Natural killer cell (primary cell): ENCODE measurements at regions not wholly inside any gene's neighbourhood (a gene's known extent, or its start where the extent isn't known, plus 50 kb on each side); places are given as distances from the start of the nearest gene placed in this dataset.
A peak's percentile ranks its signal among the peaks of the same experiment; 100 is the strongest.

Source experiments
- ATAC-seq, 3 donors: fragments of 150-1000 bp in 2 of 3; fragments of 200-7000 bp in 1 of 3; cut with Tn5 transposase; 1 replicate in 1 of 3; 2 replicates in 2 of 3; pipeline ENCODE4 v1.10.0; 2021; ENCODE audit warnings: mild to moderate bottlenecking in 2 of 3, moderate library complexity in 2 of 3
- DNase-seq, 2 donors: peaks; one replicate each; pipeline versions ENCODE4 v3.0.0 to v3.0.0-alpha.2; 2013 to 2021; ENCODE audit warnings: mixed read lengths in 1 of 2
- H3K27ac ChIP-seq: one replicate; pipeline ENCODE4 v1.5.1; 2013; ENCODE audit warnings: mild to moderate bottlenecking, low read length
- H3K27me3 ChIP-seq: one replicate; pipeline ENCODE4 v1.6.1; 2013; ENCODE audit warnings: low read length; ENCODE audit not compliant: control insufficient read depth, insufficient read depth
- H3K36me3 ChIP-seq: one replicate; pipeline ENCODE4 v1.6.1; 2013; ENCODE audit warnings: low read length; ENCODE audit not compliant: control insufficient read depth, insufficient read depth
- H3K4me1 ChIP-seq: one replicate; pipeline ENCODE4 v1.6.1; 2013; ENCODE audit warnings: low read length; ENCODE audit not compliant: control insufficient read depth, insufficient read depth
- H3K4me3 ChIP-seq: one replicate; pipeline ENCODE4 v1.5.1; 2013; ENCODE audit warnings: low read length
- H3K9me3 ChIP-seq: one replicate; pipeline ENCODE4 v1.6.1; 2013; ENCODE audit warnings: low read length; ENCODE audit not compliant: control insufficient read depth, insufficient read depth
- H3K27ac Mint-ChIP-seq, 2 donors: one replicate each; pipeline ENCODE4 v1.8.0; 2022; ENCODE audit warnings: mild to moderate bottlenecking in 2 of 2, mixed read lengths in 2 of 2, moderate library complexity in 1 of 2
- H3K27me3 Mint-ChIP-seq, 2 donors: one replicate each; pipeline ENCODE4 v1.8.0; 2022; ENCODE audit warnings: low read depth in 2 of 2, mixed read lengths in 2 of 2
- H3K36me3 Mint-ChIP-seq: one replicate; pipeline ENCODE4 v1.8.0; 2022; ENCODE audit warnings: mixed read lengths
- H3K4me1 Mint-ChIP-seq, 2 donors: one replicate each; pipeline ENCODE4 v1.8.0; 2022; ENCODE audit warnings: mixed read lengths in 2 of 2
- H3K4me3 Mint-ChIP-seq: one replicate; pipeline ENCODE4 v1.8.0; 2022; ENCODE audit warnings: mild to moderate bottlenecking, moderate library complexity, mixed read lengths
- H3K9me3 Mint-ChIP-seq, 2 donors: one replicate each; pipeline ENCODE4 v1.8.0; 2022; ENCODE audit warnings: mixed read lengths in 2 of 2
- CTCF ChIP-seq: fragments of 200-600 bp; IDR thresholded peaks from one replicate; pipeline ENCODE4 v1.8.0; 2022; ENCODE audit warnings: antibody characterized with exemption
- WGBS: methylation state at CpG from one replicate; pipeline ENCODE4 v1.1.7; 2013; ENCODE audit warnings: missing lambda C conversion rate; ENCODE audit not compliant: insufficient coverage; 5-methylcytosine and 5-hydroxymethylcytosine counted together
- intact Hi-C: fragments of 100-400 bp; cut with micrococcal nuclease; formaldehyde crosslinking; loops from one replicate; pipeline ENCODE4 v1.14.2; 2022

GRCh38 chr13:22108283-22108942 lies 437.5 kb downstream of the FGF9 start:
- H3K27me3 Mint-ChIP-seq: no peaks in the 10 kb centered on the region
- DNase-seq (no peak), ATAC-seq (no peak)
- Histone ChIP-seq H3K9me3 (no peaks in the 10 kb centered on the region), H3K27ac (no peak overlapping the region), H3K4me3 (no peak overlapping the region), H3K27me3 (no peaks in the 10 kb centered on the region), H3K4me1 (peaks cover 12% of the 10 kb centered on the region), H3K36me3 (no peaks in the 10 kb centered on the region)
- no peak for TF ChIP-seq CTCF
- peaks cover 18 to 27% of the 10 kb centered on the region in 2 donors for H3K4me1 Mint-ChIP-seq
- WGBS: 100% methylated on average over 1 of the region's 3 CpGs
- no peak overlapping the region for H3K27ac Mint-ChIP-seq
- no peaks in the 10 kb centered on the region for H3K9me3 Mint-ChIP-seq
- no peaks in the 10 kb centered on the region for H3K36me3 Mint-ChIP-seq
- H3K4me3 Mint-ChIP-seq: no peak overlapping the region
- intact Hi-C loops: no loop called here

- H3K9me3 Mint-ChIP-seq: no peaks in the 10 kb centered on the region
- DNase-seq (no peak), ATAC-seq (no peak)
- 97% methylated on average over 4 of the region's 4 CpGs for WGBS
- H3K27me3 Mint-ChIP-seq: no peaks in the 10 kb centered on the region
- no peak overlapping the region for H3K27ac ChIP-seq
- TF ChIP-seq CTCF: no peak
- no peaks in the 10 kb centered on the region for H3K27me3 ChIP-seq
- intact Hi-C loops: no loop called here
- H3K4me1 Mint-ChIP-seq: peaks cover 24 to 32% of the 10 kb centered on the region in 2 donors
- no peak overlapping the region for H3K27ac Mint-ChIP-seq
- no peaks in the 10 kb centered on the region for H3K36me3 Mint-ChIP-seq
- H3K4me3 ChIP-seq: no peak overlapping the region
- no peak overlapping the region for H3K4me3 Mint-ChIP-seq
- H3K9me3 ChIP-seq: no peaks in the 10 kb centered on the region
- H3K4me1 ChIP-seq: peaks cover 13% of the 10 kb centered on the region
- no peaks in the 10 kb centered on the region for H3K36me3 ChIP-seq
These were observed 438.1 kb downstream of the FGF9 start for GRCh38 chr13:22108979-22109378.

- H3K4me1 Mint-ChIP-seq: peaks cover 35 to 46% of the 10 kb centered on the region in 2 donors
- 93% methylated on average over 6 of the region's 6 CpGs for WGBS
These were observed 439.5 kb downstream of the FGF9 start for GRCh38 chr13:22110368-22110767.

More at GRCh38 chr13:22110368-22110767, 439.5 kb downstream of the FGF9 start:
- Histone ChIP-seq H3K9me3 (no peaks in the 10 kb centered on the region), H3K27ac (no peak overlapping the region), H3K4me3 (no peak overlapping the region), H3K36me3 (no peaks in the 10 kb centered on the region), H3K4me1 (peaks cover 23% of the 10 kb centered on the region), H3K27me3 (no peaks in the 10 kb centered on the region)
- no peak overlapping the region for H3K4me3 Mint-ChIP-seq
- intact Hi-C loops: no loop called here
- no peaks in the 10 kb centered on the region for H3K36me3 Mint-ChIP-seq
- peak overlapping the region in 1 of 2 donors; percentile 41 for H3K27ac Mint-ChIP-seq
- H3K9me3 Mint-ChIP-seq: no peaks in the 10 kb centered on the region
- H3K27me3 Mint-ChIP-seq: no peaks in the 10 kb centered on the region
- DNase-seq: no peak
- no peak for ATAC-seq
- no peak for TF ChIP-seq CTCF
